H9 (cell line): ENCODE measurements at regions not wholly inside any gene's neighbourhood (a gene's known extent, or its start where the extent isn't known, plus 50 kb on each side); places are given as distances from the start of the nearest gene placed in this dataset.

ENCODE experiments used
- DNase-seq: peaks from one replicate; pipeline ENCODE4 v3.0.0-alpha.2; 2017
- H2AFZ ChIP-seq: one replicate; pipeline ENCODE4 v1.6.1; 2013; ENCODE audit warnings: mild to moderate bottlenecking, low read length, control low read depth, moderate library complexity
- H2AK5ac ChIP-seq: 2 replicates; pipeline ENCODE4 v1.6.1; 2013; ENCODE audit warnings: low read length, control low read depth, mixed read lengths; ENCODE audit not compliant: insufficient read length
- H2BK120ac ChIP-seq: one replicate; pipeline ENCODE4 v1.6.1; 2013; ENCODE audit warnings: low read depth, mild to moderate bottlenecking, low read length, control low read depth, inconsistent platforms; ENCODE audit not compliant: poor library complexity, severe bottlenecking
- H2BK12ac ChIP-seq: 2 replicates; pipeline ENCODE4 v1.6.1; 2013; ENCODE audit warnings: low read length, control low read depth, mixed read lengths, low read depth; ENCODE audit not compliant: insufficient read length
- H2BK15ac ChIP-seq: 2 replicates; pipeline ENCODE4 v1.6.1; 2013; ENCODE audit warnings: low read depth, low read length, control low read depth
- H2BK20ac ChIP-seq: one replicate; pipeline ENCODE4 v1.6.1; 2013; ENCODE audit warnings: low read depth, mild to moderate bottlenecking, low read length, control low read depth, inconsistent platforms; ENCODE audit not compliant: poor library complexity, severe bottlenecking
- H2BK5ac ChIP-seq: 2 replicates; pipeline ENCODE4 v1.6.1; 2013; ENCODE audit warnings: low read length, control low read depth, mixed read lengths; ENCODE audit not compliant: insufficient read length
- H3K14ac ChIP-seq: 2 replicates; pipeline ENCODE4 v1.6.1; 2013; ENCODE audit warnings: low read length, control low read depth; ENCODE audit not compliant: insufficient read depth
- H3K18ac ChIP-seq: 2 replicates; pipeline ENCODE4 v1.6.1; 2013; ENCODE audit warnings: low read depth, mild to moderate bottlenecking, mixed read lengths, low read length, control low read depth; ENCODE audit not compliant: insufficient read length
- H3K23ac ChIP-seq: 2 replicates; pipeline ENCODE4 v1.6.1; 2013; ENCODE audit warnings: low read length, control low read depth, mixed read lengths, low read depth; ENCODE audit not compliant: insufficient read length
- H3K23me2 ChIP-seq: 2 replicates; pipeline ENCODE4 v1.6.1; 2013; ENCODE audit warnings: low read depth, mild to moderate bottlenecking, mixed read lengths, low read length, control low read depth; ENCODE audit not compliant: insufficient read length, poor library complexity, severe bottlenecking
- H3K27ac ChIP-seq: 2 replicates; pipeline ENCODE4 v1.5.1; 2013; ENCODE audit warnings: low read length, control low read depth, mixed read lengths, low read depth; ENCODE audit not compliant: insufficient read length
- H3K27me3 ChIP-seq: 2 replicates; pipeline ENCODE4 v1.6.1; 2013; ENCODE audit warnings: low read length, control low read depth, inconsistent platforms; ENCODE audit not compliant: insufficient read depth
- H3K4ac ChIP-seq: 2 replicates; pipeline ENCODE4 v1.6.1; 2013; ENCODE audit warnings: low read depth, mild to moderate bottlenecking, control low read depth, inconsistent platforms, low read length, moderate library complexity
- H3K4me1 ChIP-seq: 2 replicates; pipeline ENCODE4 v1.6.1; 2013; ENCODE audit warnings: low read length, control low read depth, inconsistent platforms; ENCODE audit not compliant: insufficient read depth
- H3K4me2 ChIP-seq: 2 replicates; pipeline ENCODE4 v1.6.1; 2013; ENCODE audit warnings: low read length, control low read depth, mixed read lengths; ENCODE audit not compliant: insufficient read length, insufficient read depth
- H3K56ac ChIP-seq: 2 replicates; pipeline ENCODE4 v1.6.1; 2013; ENCODE audit warnings: low read depth, mild to moderate bottlenecking, mixed read lengths, low read length, control low read depth; ENCODE audit not compliant: insufficient read length
- H3K79me1 ChIP-seq: 2 replicates; pipeline ENCODE4 v1.6.1; 2013; ENCODE audit warnings: low read depth, mild to moderate bottlenecking, moderate library complexity, low read length, control low read depth, inconsistent platforms; ENCODE audit not compliant: insufficient read depth, poor library complexity, severe bottlenecking
- H3K79me2 ChIP-seq: 2 replicates; pipeline ENCODE4 v1.6.1; 2013; ENCODE audit warnings: low read length, control low read depth, inconsistent platforms; ENCODE audit not compliant: insufficient read depth
- H3K9ac ChIP-seq: 2 replicates; pipeline ENCODE4 v1.6.1; 2013; ENCODE audit warnings: low read length, control low read depth, mixed read lengths; ENCODE audit not compliant: insufficient read length; ENCODE audit errors: extremely low read depth
- H3K9me3 ChIP-seq: one replicate; pipeline ENCODE4 v1.6.1; 2013; ENCODE audit warnings: low read depth, low read length, inconsistent platforms; ENCODE audit not compliant: control insufficient read depth
- H3T11ph ChIP-seq: one replicate; pipeline ENCODE4 v1.6.1; 2013; ENCODE audit warnings: mild to moderate bottlenecking, low read length, control low read depth, inconsistent platforms
- H4K20me1 ChIP-seq: one replicate; pipeline ENCODE4 v1.6.1; 2013; ENCODE audit not compliant: control insufficient read depth, insufficient read length, insufficient read depth
- H4K5ac ChIP-seq: 2 replicates; pipeline ENCODE4 v1.6.1; 2013; ENCODE audit warnings: low read depth, mild to moderate bottlenecking, mixed read lengths, low read length, control low read depth; ENCODE audit not compliant: insufficient read length
- H4K8ac ChIP-seq: replicated peaks from 2 replicates; pipeline ENCODE4 v1.6.1; 2013; ENCODE audit warnings: low read length, control low read depth, mixed read lengths, low read depth; ENCODE audit not compliant: insufficient read length
- H4K91ac ChIP-seq: 2 replicates; pipeline ENCODE4 v1.6.1; 2013; ENCODE audit warnings: low read depth, mild to moderate bottlenecking, moderate library complexity, mixed read lengths, low read length, control low read depth; ENCODE audit not compliant: insufficient read length
- H3K27ac Mint-ChIP-seq, 3 experiments: 2 replicates in 2 of 3; 3 replicates in 1 of 3; pipeline ENCODE4 v1.8.0; 2020 to 2021; ENCODE audit warnings: mixed read lengths in 3 of 3, mild to moderate bottlenecking in 1 of 3, moderate library complexity in 1 of 3
- H3K27me3 Mint-ChIP-seq: 2 replicates; pipeline ENCODE4 v1.8.0; 2021; ENCODE audit warnings: low read depth, mild to moderate bottlenecking, moderate library complexity, mixed read lengths
- H3K36me3 Mint-ChIP-seq, 3 experiments: 2 replicates in 2 of 3; 3 replicates in 1 of 3; pipeline ENCODE4 v1.8.0; 2020 to 2021; ENCODE audit warnings: low read depth in 3 of 3, mixed read lengths in 3 of 3; ENCODE audit not compliant: insufficient read depth in 1 of 3
- H3K4me1 Mint-ChIP-seq, 2 experiments: 2 replicates each; pipeline ENCODE4 v1.8.0; 2020; ENCODE audit warnings: mixed read lengths in 2 of 2
- H3K4me3 Mint-ChIP-seq, 2 experiments: 2 replicates in 1 of 2; 3 replicates in 1 of 2; pipeline ENCODE4 v1.8.0; 2020 to 2021; ENCODE audit warnings: mild to moderate bottlenecking in 2 of 2, mixed read lengths in 2 of 2, moderate library complexity in 1 of 2
- H3K9me3 Mint-ChIP-seq, 2 experiments: 2 replicates in 1 of 2; 3 replicates in 1 of 2; pipeline ENCODE4 v1.8.0; 2020; ENCODE audit warnings: mild to moderate bottlenecking in 2 of 2, mixed read lengths in 2 of 2, moderate library complexity in 1 of 2
- WGBS: extraction: QIAGEN DNeasy Blood & Tissue Kit; methylation state at CpG from one replicate; pipeline ENCODE4 v1.1.7; 2013; ENCODE audit warnings: missing lambda C conversion rate, low lambda C conversion rate, mixed read lengths; ENCODE audit not compliant: insufficient read length; ENCODE audit errors: extremely low coverage; 5-methylcytosine and 5-hydroxymethylcytosine counted together
- TF ChIP-seq, protein P1 (sequence below): fragments of 200-600 bp; sonication (generic); conservative IDR thresholded peaks from 3 replicates; pipeline ENCODE4 v1.8.0; 2021; ENCODE audit warnings: antibody characterized with exemption, mild to moderate bottlenecking

DNA sequence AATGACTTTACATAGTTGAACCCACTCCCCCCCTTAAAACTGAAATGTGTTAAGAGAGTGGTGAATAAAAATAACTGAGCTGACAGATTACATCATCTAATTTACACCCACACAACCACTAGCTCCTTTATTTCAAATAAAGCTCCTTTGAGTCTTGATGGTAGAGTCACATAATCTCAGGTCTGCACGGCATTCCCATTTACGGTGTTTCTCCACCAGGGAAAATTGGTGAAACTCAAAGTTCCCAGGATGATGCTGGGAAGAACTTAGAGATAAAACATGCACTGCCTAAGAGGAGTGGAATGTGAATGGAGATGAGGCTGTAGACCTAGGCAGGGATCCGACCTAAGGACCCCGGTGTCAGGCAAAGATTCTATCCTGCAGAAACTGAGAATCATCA is 727.8 kb upstream of the ADAMTS5 start:
- Histone ChIP-seq H3K79me1 (no peaks in the 10 kb centered on the region), H2AFZ (no peak overlapping the region), H2BK15ac (no peak overlapping the region), H2BK20ac (no peak overlapping the region), H2BK5ac (no peak overlapping the region), H3K4ac (no peak overlapping the region), H3K9ac (no peak overlapping the region), H3K27me3 (no peaks in the 10 kb centered on the region), H2AK5ac (no peak overlapping the region), H3K9me3 (no peaks in the 10 kb centered on the region), H4K8ac (no peak overlapping the region), H3T11ph (no peak overlapping the region), H3K23me2 (no peaks in the 10 kb centered on the region), H2BK120ac (no peak overlapping the region), H3K27ac (no peak overlapping the region), H4K5ac (no peak overlapping the region), H3K79me2 (no peaks in the 10 kb centered on the region), H3K4me1 (no peaks in the 10 kb centered on the region), H3K14ac (no peak overlapping the region), H3K4me2 (no peak overlapping the region), H3K23ac (no peak overlapping the region), H3K18ac (no peak overlapping the region), H3K56ac (no peak overlapping the region), H4K20me1 (no peaks in the 10 kb centered on the region), H2BK12ac (no peak overlapping the region), H4K91ac (no peak overlapping the region)
- Mint-ChIP-seq H3K27ac (no peak overlapping the region; a peak in 2 of 7 replicates), H3K4me3 (no peak overlapping the region), H3K27me3 (no peaks in the 10 kb centered on the region), H3K36me3 (peaks cover 0 to 1% (median 0%) of the 10 kb centered on the region in 3 experiments; a peak in 1 of 7 replicates), H3K4me1 (peaks cover 11 to 13% of the 10 kb centered on the region in 2 experiments), H3K9me3 (peaks cover under 1% of the 10 kb centered on the region in 2 experiments; a peak in 3 of 5 replicates)
- TF ChIP-seq, protein P1, sequence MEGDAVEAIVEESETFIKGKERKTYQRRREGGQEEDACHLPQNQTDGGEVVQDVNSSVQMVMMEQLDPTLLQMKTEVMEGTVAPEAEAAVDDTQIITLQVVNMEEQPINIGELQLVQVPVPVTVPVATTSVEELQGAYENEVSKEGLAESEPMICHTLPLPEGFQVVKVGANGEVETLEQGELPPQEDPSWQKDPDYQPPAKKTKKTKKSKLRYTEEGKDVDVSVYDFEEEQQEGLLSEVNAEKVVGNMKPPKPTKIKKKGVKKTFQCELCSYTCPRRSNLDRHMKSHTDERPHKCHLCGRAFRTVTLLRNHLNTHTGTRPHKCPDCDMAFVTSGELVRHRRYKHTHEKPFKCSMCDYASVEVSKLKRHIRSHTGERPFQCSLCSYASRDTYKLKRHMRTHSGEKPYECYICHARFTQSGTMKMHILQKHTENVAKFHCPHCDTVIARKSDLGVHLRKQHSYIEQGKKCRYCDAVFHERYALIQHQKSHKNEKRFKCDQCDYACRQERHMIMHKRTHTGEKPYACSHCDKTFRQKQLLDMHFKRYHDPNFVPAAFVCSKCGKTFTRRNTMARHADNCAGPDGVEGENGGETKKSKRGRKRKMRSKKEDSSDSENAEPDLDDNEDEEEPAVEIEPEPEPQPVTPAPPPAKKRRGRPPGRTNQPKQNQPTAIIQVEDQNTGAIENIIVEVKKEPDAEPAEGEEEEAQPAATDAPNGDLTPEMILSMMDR, result no peak; the same call in 2 of the 3 replicates
- WGBS, result no CpG with 5 or more reads among the region's 4 CpGs
- no peak for DNase-seq
